ENCODE measurements at regions not wholly inside any gene's neighbourhood (a gene's known extent, or its start where the extent isn't known, plus 50 kb on each side); places are given as distances from the start of the nearest gene placed in this dataset.

DNA sequence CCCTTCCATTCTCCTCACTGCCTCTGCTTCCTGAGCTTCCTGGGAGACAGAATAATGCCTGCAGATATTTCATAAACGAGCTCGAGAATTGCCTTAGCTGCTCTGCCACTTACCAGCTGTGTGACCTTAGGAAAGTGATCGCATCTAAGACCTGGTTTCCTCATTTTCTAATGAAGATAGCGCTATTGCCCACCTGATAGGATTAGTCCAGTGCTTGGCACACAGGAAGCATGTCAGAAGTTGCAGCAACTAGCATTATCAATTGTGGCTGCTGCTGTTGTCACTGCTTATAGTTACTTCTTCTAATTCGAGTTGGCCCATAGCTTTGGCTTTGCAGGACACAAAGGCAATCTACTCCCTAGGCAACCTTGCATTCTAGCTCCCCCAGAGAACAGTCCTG is 305.5 kb upstream of the SGK1 start:
- no peaks in the 10 kb centered on the region for H3K27me3 ChIP-seq
- TF ChIP-seq, protein P1, sequence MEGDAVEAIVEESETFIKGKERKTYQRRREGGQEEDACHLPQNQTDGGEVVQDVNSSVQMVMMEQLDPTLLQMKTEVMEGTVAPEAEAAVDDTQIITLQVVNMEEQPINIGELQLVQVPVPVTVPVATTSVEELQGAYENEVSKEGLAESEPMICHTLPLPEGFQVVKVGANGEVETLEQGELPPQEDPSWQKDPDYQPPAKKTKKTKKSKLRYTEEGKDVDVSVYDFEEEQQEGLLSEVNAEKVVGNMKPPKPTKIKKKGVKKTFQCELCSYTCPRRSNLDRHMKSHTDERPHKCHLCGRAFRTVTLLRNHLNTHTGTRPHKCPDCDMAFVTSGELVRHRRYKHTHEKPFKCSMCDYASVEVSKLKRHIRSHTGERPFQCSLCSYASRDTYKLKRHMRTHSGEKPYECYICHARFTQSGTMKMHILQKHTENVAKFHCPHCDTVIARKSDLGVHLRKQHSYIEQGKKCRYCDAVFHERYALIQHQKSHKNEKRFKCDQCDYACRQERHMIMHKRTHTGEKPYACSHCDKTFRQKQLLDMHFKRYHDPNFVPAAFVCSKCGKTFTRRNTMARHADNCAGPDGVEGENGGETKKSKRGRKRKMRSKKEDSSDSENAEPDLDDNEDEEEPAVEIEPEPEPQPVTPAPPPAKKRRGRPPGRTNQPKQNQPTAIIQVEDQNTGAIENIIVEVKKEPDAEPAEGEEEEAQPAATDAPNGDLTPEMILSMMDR (IDR thresholded peaks at IDR 0.05), result no peak
- no peak overlapping the region for H3K27ac ChIP-seq
- no peak for DNase-seq (ENCODE audit: low spot score)
- no peaks in the 10 kb centered on the region for H3K4me1 ChIP-seq
- H3K36me3 ChIP-seq, result no peaks in the 10 kb centered on the region
- H3K9me3 ChIP-seq, result no peaks in the 10 kb centered on the region
- no peak overlapping the region for H3K4me3 ChIP-seq

GRCh38 chr6:134622382-134623173 is 304.7 kb upstream of the SGK1 start:
- H3K27ac ChIP-seq, result no peak overlapping the region
- no peaks in the 10 kb centered on the region for H3K27me3 ChIP-seq
- no peaks in the 10 kb centered on the region for H3K4me1 ChIP-seq
- H3K4me3 ChIP-seq, result no peak overlapping the region
- DNase-seq (ENCODE audit: low spot score), result no peak
- no peaks in the 10 kb centered on the region for H3K9me3 ChIP-seq
- no peaks in the 10 kb centered on the region for H3K36me3 ChIP-seq
- TF ChIP-seq, protein P1 (IDR thresholded peaks at IDR 0.05), result no peak

- Histone ChIP-seq H3K27me3 (no peaks in the 10 kb centered on the region), H3K4me3 (no peak overlapping the region), H3K36me3 (no peaks in the 10 kb centered on the region), H3K4me1 (no peaks in the 10 kb centered on the region), H3K9me3 (no peaks in the 10 kb centered on the region), H3K27ac (no peak overlapping the region)
- TF ChIP-seq, protein P1 (IDR thresholded peaks at IDR 0.05), result no peak
- no peak for DNase-seq (ENCODE audit: low spot score)
Measured at GRCh38 chr6:134621858-134622257, 303.9 kb upstream of the SGK1 start.

GRCh38 chr6:134619789-134620188 is 301.9 kb upstream of the SGK1 start:
- TF ChIP-seq, protein P1 (IDR thresholded peaks at IDR 0.05), result no peak
- no peak overlapping the region for H3K27ac ChIP-seq
- H3K4me1 ChIP-seq, result no peaks in the 10 kb centered on the region
- H3K4me3 ChIP-seq, result no peak overlapping the region
- DNase-seq (ENCODE audit: low spot score), result no peak
- H3K27me3 ChIP-seq, result no peaks in the 10 kb centered on the region
- H3K9me3 ChIP-seq, result no peaks in the 10 kb centered on the region
- H3K36me3 ChIP-seq, result no peaks in the 10 kb centered on the region

DNA sequence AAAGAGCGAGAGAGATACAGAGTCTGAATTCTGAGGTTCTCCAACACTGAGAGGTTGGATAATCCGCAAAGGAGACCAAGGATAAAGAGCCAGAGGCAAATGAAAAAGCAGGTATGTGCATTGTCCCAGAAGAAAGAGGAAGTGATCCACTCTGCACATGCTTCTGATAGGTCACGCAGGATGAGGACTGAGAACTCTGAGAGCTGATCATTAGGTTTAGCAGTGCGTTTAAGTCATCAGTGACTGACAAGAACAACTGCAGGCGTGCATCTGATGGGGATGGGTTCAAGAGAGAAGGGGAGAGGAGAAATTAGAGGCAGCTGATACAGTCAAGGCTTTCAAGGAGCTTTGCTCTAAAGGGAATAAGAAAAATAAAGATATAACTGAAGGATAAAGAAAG is 301.2 kb upstream of the SGK1 start:
- no peak overlapping the region for H3K27ac ChIP-seq
- no peaks in the 10 kb centered on the region for H3K36me3 ChIP-seq
- no peak overlapping the region for H3K4me3 ChIP-seq
- no peaks in the 10 kb centered on the region for H3K4me1 ChIP-seq
- TF ChIP-seq, protein P1 (IDR thresholded peaks at IDR 0.05), result no peak
- no peak for DNase-seq (ENCODE audit: low spot score)
- no peaks in the 10 kb centered on the region for H3K27me3 ChIP-seq
- no peaks in the 10 kb centered on the region for H3K9me3 ChIP-seq
